GM21360 (cell line): ENCODE measurements at regions not wholly inside any gene's neighbourhood (a gene's known extent, or its start where the extent isn't known, plus 50 kb on each side); places are given as distances from the start of the nearest gene placed in this dataset.
A peak's percentile ranks its signal among the peaks of the same experiment; 100 is the strongest.

Source experiments
- ATAC-seq: cut with Tn5 transposase; IDR thresholded peaks from one replicate; pipeline ENCODE4 v1.9.1; 2021; ENCODE audit warnings: mild to moderate bottlenecking, moderate library complexity; ENCODE audit not compliant: unreplicated experiment

DNA sequence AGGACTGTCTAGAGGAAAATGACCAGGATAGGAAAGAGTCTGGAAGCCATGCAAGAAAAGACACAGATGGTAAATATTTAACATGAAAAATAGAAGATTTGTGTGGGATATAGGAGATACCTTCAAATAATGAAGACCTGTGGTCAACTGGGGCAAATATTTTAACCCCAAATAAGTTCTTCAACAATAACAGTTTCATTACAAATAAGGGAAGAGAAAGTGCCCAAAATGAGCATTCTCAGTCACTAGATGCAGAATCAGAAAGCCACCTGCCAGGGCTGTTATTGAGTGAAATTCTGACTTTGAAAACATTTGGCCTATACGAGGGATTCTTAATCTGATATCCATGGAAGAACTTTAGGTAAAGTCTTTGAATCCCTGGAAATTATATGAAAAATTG, 231.2 kb upstream of the PLEKHG7 start:
- peak; percentile 36 for ATAC-seq

DNA sequence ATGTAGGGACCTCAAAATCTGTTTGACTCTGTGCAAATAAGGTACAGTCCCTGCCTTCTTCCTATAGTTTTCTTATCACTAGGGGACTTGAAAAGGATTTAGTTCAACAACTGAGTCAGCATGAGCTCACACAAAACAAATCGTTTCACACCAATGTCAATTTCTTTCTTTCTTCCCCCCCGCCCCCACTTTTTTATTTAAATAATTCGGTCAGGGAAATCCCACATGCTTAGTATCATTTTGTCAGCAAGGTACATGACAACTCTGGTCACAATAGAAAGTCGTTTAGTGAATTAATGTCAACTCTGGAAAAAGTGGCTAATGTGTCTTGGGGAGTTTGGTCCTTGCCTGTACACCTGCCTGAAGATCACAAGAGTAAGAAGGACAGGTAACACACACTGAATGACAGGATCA, 232.2 kb upstream of the PLEKHG7 start:
- peak; percentile 28 for ATAC-seq

DNA sequence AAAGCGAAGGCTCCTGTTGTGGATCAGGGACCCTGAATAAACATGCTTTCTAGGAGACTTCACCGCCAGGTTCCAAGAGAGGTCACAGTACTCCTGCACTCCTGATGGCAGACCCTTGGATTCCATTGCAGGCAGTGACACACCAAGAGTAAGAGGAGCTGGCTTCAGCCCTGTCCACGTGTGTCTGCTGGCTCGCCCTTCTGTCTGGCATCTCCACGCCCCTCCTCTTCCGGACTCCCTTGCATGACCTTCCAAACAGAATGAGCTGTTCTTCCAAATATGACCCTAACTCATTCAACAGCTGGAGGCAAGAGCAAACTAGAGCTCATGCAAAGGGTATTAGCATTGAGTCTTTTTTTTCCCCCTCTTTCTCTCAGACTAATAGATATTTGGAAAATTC, 233.0 kb upstream of the PLEKHG7 start:
- ATAC-seq, result no peak

DNA sequence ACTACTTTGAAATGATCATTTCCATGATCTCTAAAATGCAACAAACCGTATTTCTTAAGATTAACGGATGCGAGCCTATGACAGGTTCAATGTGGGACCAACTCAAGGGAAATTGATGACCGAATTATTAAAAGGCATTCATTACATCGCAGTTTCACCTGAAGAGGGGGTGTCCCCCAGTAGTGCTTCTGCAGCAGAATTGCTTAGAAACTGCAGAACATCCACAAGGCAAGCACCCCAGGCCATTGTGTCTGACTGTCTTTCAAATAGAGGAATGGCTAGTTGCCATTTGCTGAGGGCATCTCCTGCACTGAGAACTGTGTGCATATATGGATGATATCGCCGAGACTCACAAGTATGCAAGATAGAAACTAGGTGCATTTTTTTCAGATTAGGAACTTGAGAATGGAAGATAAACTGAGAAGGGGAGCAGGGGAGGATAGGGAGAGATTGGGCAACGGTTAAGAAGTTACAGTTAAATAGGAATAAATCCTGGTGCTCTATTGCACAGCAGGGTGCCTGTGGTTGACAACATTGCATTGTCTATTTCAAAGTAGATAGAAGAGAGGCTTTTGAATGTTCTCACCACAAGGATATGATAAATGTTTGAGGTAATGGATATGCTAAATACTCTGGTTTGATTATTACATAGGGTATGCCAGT, 234.3 kb upstream of the PLEKHG7 start:
- no peak for ATAC-seq

DNA sequence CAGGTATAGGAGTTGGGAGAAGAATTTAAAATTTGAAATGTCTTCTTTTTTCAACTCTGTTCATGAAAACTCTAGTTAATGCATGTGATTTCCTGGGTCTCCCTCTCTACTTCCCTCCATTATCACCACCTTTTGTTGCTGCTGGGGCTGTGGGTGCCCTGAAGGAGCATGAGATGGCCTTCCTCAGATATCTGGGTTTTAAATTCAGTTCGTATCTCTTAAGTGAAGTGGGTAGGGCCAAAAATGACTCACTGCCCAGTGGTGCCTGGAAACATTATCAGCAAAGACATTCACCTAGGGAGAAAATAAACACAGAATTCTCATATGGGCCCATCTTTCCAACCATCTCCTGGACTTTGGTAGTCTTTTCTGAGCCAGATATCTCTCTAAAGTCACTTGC, 234.9 kb upstream of the PLEKHG7 start:
- no peak for ATAC-seq

DNA sequence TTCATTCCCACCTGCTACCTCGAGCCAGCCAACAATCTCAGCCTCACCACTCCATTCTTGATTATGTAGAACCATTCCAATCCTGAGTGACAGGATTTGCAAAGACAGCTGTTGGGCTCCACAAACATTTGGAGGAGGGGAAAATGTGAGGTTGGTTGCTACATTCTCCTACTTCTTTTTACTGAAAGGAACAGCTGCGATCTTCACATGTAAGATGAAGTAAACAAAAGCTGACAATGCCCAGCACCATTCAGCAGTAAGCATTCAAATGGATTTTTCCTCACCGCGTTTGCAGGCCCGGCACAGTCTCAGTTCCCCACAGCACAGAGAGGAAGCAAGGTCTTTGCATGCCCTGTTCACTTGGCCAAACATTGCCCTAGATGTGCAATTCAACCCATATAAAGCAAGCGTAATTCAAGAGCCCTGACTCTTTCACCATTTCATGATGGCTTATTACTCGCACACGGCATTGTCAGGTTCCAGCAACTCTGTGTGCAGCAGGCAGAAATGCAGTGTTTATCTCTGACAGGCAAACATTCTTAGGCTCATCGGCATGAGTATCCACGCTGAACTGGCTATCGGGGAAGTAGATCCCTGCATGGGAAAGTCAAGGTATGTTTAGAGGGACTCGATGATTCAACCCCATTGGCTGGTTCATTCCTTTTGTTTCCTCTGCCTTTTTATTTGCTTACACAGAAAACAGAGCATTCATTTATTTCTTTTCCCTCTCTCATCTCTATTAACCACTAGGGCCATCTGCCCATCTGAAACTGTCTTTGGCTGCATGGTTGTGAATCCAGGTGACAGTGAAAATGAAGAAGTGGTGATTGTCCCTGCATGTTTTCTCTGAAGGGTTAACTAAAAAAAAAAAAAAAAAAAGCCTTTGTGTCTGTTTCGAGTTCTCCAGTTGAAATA, 236.1 kb upstream of the PLEKHG7 start:
- peak; percentile 34 for ATAC-seq

DNA sequence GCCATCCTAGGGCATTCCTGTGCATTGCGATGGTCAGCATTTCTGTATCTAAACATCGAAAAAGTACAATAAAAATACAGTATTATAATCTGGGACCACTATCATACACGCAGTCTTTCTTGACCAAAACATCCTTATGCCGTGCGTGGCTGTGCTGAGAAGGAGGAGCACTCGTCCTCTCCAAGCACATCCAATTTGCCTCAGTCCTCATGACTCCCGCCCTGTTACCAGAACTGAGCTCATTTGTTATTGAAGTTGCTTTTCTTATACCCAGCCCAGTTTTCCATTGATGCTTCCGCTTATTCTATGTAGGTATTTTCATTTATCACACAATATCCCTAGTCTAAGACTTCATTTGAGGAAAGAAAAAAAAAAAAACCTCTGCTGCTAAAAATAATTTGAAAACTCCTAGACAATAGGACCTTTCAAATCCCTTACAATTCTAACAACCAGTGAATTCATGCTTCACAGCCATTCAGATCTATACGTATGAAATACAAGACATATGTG, 236.9 kb upstream of the PLEKHG7 start:
- no peak for ATAC-seq

DNA sequence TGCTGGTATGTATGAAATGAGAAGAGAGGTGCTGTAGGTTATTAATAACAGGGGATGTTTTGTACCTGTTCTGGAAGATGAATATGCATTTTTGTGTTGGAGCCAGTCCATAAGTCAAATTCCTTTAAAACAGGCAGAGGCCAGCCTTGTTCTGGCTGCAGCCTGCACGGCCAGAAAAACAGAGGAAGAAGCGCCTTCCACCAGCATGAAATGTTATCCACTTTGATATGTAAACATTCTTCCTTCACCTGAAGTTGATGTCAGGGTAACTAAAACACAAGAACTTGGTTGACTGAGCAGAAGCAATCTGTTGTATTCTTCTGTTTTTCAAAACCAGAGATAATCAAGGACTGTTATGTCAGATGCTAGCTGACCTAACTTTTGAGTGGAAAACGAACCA, 237.9 kb upstream of the PLEKHG7 start:
- ATAC-seq, result no peak

DNA sequence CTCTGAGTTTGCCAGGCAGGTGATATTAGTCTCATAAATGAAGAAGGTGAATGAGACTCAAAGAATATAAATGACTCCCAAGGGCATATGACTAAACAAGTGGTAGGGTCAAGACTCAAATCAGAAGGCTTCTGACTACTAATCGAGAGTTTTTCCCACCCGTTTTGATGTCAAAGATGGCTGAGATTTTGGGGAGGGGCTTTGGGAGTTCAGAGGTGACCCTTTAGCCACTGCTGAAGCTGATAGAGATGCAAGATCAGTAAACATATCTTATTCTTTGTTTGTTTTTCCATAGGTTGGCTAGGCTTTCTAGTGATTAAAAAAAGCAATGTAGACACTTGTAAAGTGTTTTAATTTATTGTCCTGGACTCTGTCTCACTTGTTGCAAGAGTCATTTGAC, 239.6 kb upstream of the PLEKHG7 start:
- ATAC-seq, result no peak

DNA sequence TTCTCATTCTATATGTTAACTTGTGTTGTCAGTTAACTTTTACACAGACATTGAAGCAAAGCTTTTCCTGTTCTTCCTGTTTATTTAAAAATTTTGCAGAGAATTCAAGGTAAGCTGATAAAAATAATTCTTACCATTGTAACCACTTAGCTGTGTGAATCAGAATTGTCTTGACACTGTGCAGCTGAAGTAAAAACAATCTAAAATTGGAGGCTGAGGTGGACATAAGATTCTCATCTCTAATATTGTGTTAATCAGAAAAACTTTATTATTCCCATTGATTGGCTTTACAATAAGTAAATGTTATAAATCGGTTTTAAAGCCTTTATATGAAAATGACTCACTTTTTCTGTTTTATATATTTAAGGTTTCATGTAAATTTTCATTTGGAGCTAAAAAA, 240.3 kb upstream of the PLEKHG7 start:
- no peak for ATAC-seq

DNA sequence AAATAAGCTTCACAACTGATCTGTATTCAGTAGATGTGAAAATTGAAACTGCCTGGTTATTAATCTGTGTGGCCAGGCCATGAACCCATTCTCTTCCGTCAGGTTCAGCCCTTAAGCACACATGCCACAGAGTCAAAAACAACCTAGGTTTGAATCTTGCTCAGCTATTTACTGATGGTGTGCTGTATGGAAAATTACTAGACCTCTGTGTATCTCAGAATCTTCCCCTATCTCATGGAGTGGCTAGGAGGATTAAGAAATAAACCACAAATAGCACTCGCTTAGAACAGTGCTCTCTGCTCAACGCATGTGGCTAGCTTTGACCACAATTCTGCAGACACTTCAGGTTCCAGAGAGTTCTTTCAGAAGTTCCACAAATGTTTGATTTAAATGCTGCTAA, 240.7 kb upstream of the PLEKHG7 start:
- ATAC-seq, result peak; percentile 59

DNA sequence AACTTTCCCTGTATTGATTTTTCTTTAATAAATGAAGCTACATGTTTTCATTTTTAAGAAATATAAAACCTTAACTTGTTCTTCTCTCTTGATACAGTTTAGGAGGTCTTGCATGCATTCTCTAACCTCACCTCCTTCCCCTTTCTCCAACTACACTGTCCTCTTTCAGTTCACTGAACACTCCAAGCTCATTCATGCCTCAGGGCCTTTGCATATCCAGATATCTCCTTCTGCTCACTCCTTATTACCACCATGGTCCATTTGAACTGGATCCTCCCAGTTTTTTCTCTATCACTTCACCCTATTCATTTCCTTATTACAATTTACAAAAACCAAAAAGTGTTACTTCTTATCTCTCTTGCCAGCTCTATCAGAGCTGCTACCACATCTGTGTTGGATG, 242.9 kb upstream of the PLEKHG7 start:
- no peak for ATAC-seq

DNA sequence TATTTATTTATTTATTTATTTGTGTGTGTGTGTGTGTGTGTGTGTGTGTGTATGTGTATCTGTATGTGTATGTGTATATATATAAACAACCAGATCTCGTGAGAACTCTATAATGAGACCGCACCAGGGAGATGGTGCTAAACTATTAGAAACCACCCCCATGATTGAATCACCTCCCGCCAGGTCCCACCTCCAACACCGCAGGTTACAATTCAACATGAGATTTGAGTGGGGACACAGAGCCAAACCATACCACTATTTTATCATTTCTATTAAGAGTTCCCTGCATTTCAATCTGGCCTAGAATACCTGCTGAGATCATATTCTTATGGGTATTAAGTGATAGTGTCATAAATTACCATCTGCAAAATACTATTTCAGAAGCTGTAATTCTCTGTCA, 243.8 kb upstream of the PLEKHG7 start:
- no peak for ATAC-seq

DNA sequence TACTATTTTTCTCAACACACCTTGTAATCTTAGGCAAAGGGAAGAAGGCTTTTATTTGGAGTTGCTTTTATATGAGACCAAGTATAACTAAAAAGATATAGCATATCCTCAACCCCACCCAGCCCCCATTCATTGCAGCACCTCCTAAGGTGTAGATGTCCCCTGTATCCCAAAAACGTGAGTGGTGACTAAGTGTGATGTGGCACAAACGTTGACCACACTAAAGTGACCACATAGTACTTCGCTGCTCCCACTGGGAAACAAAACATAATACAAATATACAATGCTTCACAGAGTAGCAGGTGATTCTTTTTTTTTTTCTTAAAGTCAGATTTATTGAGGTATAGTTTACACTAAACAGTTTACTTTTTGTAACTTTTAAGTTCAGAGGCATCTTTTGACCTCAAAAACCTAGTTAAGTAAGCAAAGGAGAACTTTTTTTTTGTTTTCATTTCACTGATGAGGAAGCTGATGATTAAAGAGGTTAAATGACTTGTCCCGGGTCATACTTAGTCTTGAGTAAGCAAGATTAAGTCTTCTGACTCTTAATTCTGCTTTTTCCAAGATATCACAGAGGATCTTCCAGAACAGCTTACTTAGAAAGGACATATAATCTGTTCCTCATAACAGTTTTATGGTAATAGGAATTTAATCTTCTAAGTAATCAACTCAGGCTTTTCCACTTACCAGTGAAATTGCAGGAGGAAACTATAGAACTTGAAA, 245.2 kb upstream of the PLEKHG7 start:
- no peak for ATAC-seq

DNA sequence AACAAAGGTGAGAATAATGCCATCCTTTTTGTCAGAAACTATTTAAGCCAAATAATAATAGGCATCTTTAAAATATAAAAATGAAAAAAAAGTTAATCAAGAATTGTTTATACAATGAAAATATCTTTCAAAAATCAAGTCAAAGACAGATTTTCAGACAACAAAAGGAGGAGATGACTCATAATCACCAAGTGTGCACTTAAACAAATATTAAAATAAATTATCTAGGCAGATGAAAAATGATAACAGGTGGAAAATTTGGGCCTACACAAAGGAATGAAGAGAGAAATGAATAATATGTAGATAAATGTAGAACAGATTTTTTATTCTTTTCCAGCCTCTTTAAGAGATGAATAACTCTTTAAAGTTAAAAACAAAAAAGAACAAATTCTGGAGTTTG, 250.0 kb upstream of the PLEKHG7 start:
- ATAC-seq, result no peak

DNA sequence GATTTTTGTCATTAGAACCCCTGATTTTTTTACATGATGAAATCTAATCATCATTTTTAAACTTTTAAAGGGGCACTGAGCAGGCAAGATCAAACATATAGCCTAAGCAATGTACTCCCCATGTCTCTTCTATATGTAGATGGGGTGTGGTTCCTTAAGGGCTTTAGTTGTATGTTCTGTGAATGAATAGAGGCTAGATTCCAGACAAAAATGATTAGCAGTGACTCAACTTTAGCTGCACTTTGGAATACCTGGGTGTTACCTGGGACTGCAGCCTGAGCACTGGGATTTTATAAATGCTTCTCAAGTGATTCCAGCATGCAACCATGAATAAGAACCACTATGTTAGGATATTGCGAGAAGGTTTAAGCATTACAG, 256.7 kb upstream of the PLEKHG7 start:
- peak; percentile 1 for ATAC-seq

DNA sequence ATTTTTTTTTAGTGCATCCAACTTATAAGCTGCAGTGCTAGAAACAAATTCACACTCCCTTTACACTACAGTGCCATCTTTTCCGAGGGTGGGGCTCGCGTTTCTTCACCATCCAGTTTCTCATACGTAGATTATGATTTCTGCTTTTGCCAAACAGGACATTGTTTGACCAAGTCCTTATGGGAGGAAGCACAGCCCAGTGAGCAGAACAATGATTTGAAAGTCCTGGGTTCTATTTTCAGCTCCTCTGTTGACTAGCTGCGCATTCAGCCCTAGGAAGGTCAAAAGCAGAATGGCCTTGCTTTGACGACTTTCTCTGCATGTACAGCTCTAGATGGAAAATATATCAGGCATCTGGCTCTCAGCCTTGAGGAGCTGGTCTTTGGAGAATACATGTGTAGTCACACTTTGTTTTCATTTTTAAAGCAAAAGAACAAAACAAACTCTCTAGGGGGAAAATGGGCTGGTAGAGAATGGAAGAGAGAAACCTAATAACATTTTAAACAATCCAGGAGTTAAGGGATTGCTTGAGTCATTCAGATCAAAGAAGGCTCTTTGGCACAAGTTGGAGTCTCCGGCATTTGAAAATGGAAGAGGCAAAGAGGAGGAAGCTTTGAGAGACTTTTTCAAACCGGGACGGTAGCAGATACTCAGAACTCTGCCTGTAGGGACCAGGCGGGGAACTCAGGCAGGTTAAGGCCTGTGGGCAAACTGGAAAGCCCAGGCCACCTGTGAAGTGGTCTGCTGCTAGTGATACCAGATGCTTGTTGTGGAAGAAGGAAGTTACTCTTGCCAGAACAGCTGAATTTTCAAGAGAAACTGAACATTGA, 257.3 kb upstream of the PLEKHG7 start:
- ATAC-seq, result peak; percentile 77

DNA sequence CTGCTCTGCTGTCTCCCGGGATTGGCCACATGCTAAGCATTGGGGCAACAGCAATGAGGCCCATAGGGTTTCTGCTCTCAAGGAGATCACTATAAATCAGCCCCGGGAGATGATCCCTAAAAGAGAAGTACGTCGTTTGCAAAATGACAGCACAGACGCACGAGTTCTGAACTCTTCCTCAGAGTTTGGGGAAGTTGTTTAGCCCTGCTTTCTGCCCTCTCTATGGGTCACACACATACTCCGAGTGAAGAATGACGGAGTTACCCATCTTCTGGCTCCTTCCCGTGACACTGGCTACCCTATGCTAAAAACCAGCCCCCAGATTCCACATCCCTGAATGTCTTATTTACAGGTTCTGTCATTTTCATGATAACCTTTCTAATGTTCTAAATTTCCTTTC, 258.0 kb upstream of the PLEKHG7 start:
- ATAC-seq, result peak; percentile 38

DNA sequence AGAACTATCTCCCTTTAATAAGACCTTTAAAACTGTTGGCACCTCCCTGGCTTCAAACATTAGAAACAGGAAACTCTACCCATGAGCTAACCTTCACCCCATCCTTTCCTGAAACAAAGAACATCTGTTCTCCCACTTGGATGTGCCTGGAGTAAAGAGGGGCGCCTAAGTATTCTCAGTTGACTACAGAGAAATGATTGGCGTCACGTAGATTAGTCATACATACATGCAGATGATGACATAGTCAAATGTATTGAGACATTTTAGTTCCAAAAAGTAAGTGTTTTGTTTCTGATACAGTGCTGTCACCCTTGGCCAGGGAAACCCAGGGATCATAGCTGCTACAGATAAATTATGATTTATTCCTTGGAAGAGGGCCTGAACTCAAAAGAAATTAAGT, 260.0 kb upstream of the PLEKHG7 start:
- ATAC-seq, result no peak

DNA sequence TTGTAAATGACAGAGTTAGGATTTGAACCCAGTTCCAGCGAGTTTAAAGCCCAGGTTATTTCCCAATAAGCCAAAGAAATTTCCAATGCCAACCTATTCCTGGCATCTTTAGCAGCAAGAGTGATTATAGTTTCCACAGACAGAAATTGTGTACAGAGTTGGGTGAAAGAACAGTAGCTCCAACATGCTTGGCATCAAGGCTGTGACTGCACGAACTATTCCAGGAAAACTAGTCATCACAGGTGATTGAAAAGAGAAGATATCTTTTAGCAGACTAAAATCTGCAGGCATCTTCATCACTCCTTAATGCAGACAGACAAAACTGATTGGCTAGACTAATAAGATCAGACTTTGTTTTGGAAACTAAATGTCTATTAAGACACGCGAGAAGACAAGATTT, 262.7 kb upstream of the PLEKHG7 start:
- ATAC-seq, result no peak

DNA sequence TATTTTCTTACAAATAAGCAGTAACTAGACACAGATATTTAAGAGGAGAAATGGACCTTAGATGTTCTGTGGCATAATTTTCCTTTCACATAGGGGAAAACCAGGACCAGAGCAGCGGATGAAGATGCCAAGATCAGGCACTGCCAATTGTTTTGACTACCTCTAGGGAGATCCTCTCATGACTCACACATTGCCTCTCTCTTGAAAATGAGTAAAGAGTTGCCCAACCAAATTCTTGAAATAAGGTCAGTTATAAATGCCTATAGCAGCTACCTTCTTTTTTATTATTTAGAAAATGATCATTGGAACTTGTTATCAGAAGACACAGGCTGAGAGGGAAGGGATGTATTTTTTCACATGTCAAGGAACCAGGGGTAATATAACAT, 263.4 kb upstream of the PLEKHG7 start:
- no peak for ATAC-seq
